ENCODE measurements at regions not wholly inside any gene's neighbourhood (a gene's known extent, or its start where the extent isn't known, plus 50 kb on each side); places are given as distances from the start of the nearest gene placed in this dataset.

GRCh38 chr5:152297866-152298265 is 107.2 kb downstream of the NMUR2 start:
- DNase-seq (no peak), ATAC-seq (replicated peaks in 1 of 2) (no peak)
- no peaks in the 10 kb centered on the region for H3K4me1 Mint-ChIP-seq (ENCODE audit: low read depth)
- H3K27ac Mint-ChIP-seq = no peak overlapping the region
- H3K4me3 Mint-ChIP-seq = no peak overlapping the region
- no peaks in the 10 kb centered on the region for H3K36me3 Mint-ChIP-seq (ENCODE audit: insufficient read depth in 2 of 2)
- no peaks in the 10 kb centered on the region for H3K9me3 Mint-ChIP-seq
- H3K27me3 Mint-ChIP-seq (ENCODE audit: low read depth) = no peaks in the 10 kb centered on the region

DNA sequence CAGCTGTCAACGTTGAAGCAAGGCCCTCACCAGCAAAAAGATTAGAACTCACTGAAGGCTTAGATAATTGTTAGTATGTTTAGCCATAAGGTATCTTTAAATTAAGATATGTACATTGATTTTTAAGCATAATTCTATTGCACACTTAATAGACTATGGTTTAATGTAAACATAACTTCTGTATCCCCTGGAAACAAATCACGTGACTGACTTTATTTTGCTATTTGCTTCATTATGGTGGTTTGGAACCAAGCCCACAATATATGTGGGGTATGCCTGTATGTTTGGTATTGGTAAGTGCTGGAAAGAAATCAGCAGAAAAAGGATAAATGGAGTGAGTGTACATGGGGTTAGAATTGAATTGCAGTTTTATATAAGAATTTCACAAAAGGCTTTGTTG is 111.9 kb downstream of the NMUR2 start:
- DNase-seq (no peak), ATAC-seq (replicated peaks in 1 of 2) (no peak)
- Mint-ChIP-seq H3K36me3 (ENCODE audit: insufficient read depth in 2 of 2) (no peaks in the 10 kb centered on the region), H3K4me3 (no peak overlapping the region), H3K9me3 (peaks cover 0 to 2% of the 10 kb centered on the region in 2 donors), H3K4me1 (ENCODE audit: low read depth) (no peaks in the 10 kb centered on the region), H3K27me3 (ENCODE audit: low read depth) (no peaks in the 10 kb centered on the region), H3K27ac (no peak overlapping the region)

- Mint-ChIP-seq H3K9me3 (peaks cover 0 to 3% of the 10 kb centered on the region in 2 donors), H3K4me1 (ENCODE audit: low read depth) (no peaks in the 10 kb centered on the region), H3K27ac (no peak overlapping the region), H3K27me3 (ENCODE audit: low read depth) (no peaks in the 10 kb centered on the region), H3K36me3 (ENCODE audit: insufficient read depth in 2 of 2) (no peaks in the 10 kb centered on the region), H3K4me3 (no peak overlapping the region)
- ATAC-seq (replicated peaks in 1 of 2) = no peak
- no peak for DNase-seq
These were observed 114.9 kb downstream of the NMUR2 start for GRCh38 chr5:152290181-152290580.

DNA sequence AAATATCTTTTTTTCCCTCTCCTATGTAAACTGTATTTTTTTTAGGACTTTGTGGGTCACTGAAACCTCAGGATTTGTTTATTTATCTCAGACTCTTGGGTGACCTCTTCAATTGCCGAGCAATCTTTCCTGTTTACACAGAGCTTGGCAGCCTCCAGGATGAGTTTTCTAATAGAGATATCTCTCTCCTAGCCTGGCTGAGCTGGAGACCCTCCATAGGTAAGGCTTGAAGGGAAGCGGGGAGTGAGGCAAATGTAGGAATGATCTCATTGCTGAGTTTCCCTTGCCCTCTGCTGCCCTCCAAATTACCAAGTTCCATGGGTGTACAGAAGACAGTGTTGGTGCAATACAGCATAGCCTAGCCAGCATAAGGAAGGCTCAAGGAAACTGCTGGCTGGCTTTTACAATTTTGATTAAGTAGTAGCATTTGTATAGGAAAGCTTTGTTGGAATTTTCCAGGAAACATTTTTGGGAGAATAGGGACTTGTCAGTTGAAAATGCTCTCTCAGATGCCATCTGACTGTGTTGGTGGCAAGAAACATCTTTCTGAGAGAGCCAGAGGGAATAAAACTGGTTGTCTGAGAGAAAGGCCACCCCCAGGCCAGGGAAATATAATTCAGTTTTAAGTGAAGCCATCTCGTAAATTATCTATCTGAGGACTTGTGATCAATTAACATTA is 116.0 kb downstream of the NMUR2 start:
- ATAC-seq (replicated peaks in 1 of 2) (no peak), DNase-seq (no peak)
- no peak overlapping the region for H3K27ac Mint-ChIP-seq
- peaks cover 2 to 5% of the 10 kb centered on the region in 2 donors for H3K9me3 Mint-ChIP-seq
- no peaks in the 10 kb centered on the region for H3K4me1 Mint-ChIP-seq (ENCODE audit: low read depth)
- H3K36me3 Mint-ChIP-seq (ENCODE audit: insufficient read depth in 2 of 2) = no peaks in the 10 kb centered on the region
- no peaks in the 10 kb centered on the region for H3K27me3 Mint-ChIP-seq (ENCODE audit: low read depth)
- H3K4me3 Mint-ChIP-seq = no peak overlapping the region

DNA sequence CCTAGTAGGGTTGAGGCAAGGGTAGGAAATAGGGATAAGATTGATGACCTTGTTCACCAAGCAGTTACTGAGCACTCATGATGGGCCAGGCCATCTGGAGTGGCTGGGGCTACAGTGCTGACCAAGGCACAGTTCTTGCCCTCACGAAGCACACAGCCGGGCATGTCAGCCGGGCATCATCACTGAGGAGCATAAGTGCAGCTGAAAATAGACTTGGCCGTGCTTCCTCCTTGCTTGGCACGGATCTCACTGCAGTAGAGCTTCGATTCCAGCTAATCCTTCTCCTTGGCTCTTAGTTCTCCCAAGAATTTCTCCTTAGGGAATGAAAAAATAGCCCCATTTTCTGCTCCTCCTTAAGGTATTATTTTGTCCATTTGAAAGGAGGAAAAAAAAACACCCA is 116.6 kb downstream of the NMUR2 start:
- H3K4me3 Mint-ChIP-seq = no peak overlapping the region
- no peaks in the 10 kb centered on the region for H3K27me3 Mint-ChIP-seq (ENCODE audit: low read depth)
- ATAC-seq (replicated peaks in 1 of 2) = no peak

DNA sequence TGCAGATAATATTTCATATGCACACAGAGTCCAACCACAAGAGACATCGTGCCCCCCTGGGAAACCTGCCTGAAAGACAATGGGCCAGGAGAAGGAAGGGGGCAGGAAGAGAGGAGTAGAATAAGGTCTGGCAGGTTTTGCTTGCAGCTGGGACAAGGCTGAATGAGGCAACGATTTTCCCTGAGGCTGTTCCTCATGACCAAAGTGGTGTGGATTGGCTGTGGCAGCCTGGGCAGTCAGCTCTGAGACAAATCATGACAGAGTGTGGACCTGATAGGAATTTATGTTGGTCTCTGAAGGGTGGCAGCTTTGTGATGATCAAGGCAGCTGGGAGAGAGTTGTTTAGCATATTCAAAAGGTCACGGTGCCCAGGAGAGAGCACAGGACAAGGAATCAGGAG is 119.3 kb downstream of the NMUR2 start:
- peaks cover 2 to 3% of the 10 kb centered on the region in 2 donors for H3K9me3 Mint-ChIP-seq
- H3K4me3 Mint-ChIP-seq = no peak overlapping the region
- no peak overlapping the region for H3K27ac Mint-ChIP-seq
- ATAC-seq (replicated peaks in 1 of 2) (no peak), DNase-seq (no peak)
- H3K27me3 Mint-ChIP-seq (ENCODE audit: low read depth) = no peaks in the 10 kb centered on the region
- H3K36me3 Mint-ChIP-seq (ENCODE audit: insufficient read depth in 2 of 2) = no peaks in the 10 kb centered on the region
- H3K4me1 Mint-ChIP-seq (ENCODE audit: low read depth) = no peaks in the 10 kb centered on the region

More for the DNA sequence above, 116.6 kb downstream of the NMUR2 start:
- Mint-ChIP-seq H3K27ac (no peak overlapping the region), H3K4me1 (ENCODE audit: low read depth) (no peaks in the 10 kb centered on the region), H3K36me3 (ENCODE audit: insufficient read depth in 2 of 2) (no peaks in the 10 kb centered on the region), H3K9me3 (peaks cover 2 to 5% of the 10 kb centered on the region in 2 donors)
- no peak for DNase-seq

DNA sequence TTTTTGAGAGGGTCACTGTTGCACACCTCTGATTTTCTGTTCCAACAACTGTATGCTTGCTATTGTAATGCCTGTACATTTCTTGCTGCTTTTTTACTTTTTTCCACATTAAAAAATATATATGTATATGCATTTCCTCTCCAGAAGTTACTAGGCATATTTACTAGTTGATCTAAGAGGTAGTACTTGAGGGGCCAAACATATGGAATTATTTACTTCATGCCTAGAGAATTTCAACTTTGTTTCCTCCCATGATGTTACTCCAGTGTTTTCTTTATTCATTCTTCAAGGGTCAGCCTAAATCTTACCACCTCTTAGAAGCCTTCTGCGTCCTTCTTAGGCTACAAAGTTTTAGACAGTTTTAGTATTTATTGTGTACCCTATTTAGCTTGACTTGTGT is 122.7 kb downstream of the NMUR2 start:
- ATAC-seq (replicated peaks in 1 of 2) (no peak), DNase-seq (no peak)
- Mint-ChIP-seq H3K9me3 (peaks cover 2 to 4% of the 10 kb centered on the region in 2 donors), H3K4me1 (ENCODE audit: low read depth) (no peaks in the 10 kb centered on the region), H3K36me3 (ENCODE audit: insufficient read depth in 2 of 2) (no peaks in the 10 kb centered on the region), H3K27me3 (ENCODE audit: low read depth) (no peaks in the 10 kb centered on the region), H3K4me3 (no peak overlapping the region), H3K27ac (no peak overlapping the region)

- Mint-ChIP-seq H3K27ac (no peak overlapping the region), H3K36me3 (ENCODE audit: insufficient read depth in 2 of 2) (no peaks in the 10 kb centered on the region), H3K9me3 (peaks cover 0 to 1% of the 10 kb centered on the region in 2 donors), H3K4me1 (ENCODE audit: low read depth) (no peaks in the 10 kb centered on the region), H3K4me3 (no peak overlapping the region), H3K27me3 (ENCODE audit: low read depth) (no peaks in the 10 kb centered on the region)
- DNase-seq = no peak
- no peak for ATAC-seq (replicated peaks in 1 of 2)
These were observed 127.1 kb downstream of the NMUR2 start for GRCh38 chr5:152277936-152278335.

GRCh38 chr5:152274224-152274623 is 130.9 kb downstream of the NMUR2 start:
- H3K4me3 Mint-ChIP-seq = no peak overlapping the region
- no peaks in the 10 kb centered on the region for H3K27me3 Mint-ChIP-seq (ENCODE audit: low read depth)
- H3K4me1 Mint-ChIP-seq (ENCODE audit: low read depth) = no peaks in the 10 kb centered on the region
- no peak overlapping the region for H3K27ac Mint-ChIP-seq
- no peak for DNase-seq
- no peaks in the 10 kb centered on the region for H3K36me3 Mint-ChIP-seq (ENCODE audit: insufficient read depth in 2 of 2)
- peaks cover 0 to 5% of the 10 kb centered on the region in 2 donors for H3K9me3 Mint-ChIP-seq
- no peak for ATAC-seq (replicated peaks in 1 of 2)

GRCh38 chr5:152271420-152271819 is 133.7 kb downstream of the NMUR2 start:
- no peak overlapping the region for H3K27ac Mint-ChIP-seq
- no peaks in the 10 kb centered on the region for H3K36me3 Mint-ChIP-seq (ENCODE audit: insufficient read depth in 2 of 2)
- ATAC-seq (replicated peaks in 1 of 2) = no peak
- no peak overlapping the region for H3K4me3 Mint-ChIP-seq
- DNase-seq = no peak
- H3K27me3 Mint-ChIP-seq (ENCODE audit: low read depth) = no peaks in the 10 kb centered on the region
- no peaks in the 10 kb centered on the region for H3K4me1 Mint-ChIP-seq (ENCODE audit: low read depth)
- H3K9me3 Mint-ChIP-seq = peaks cover 0 to 4% of the 10 kb centered on the region in 2 donors

DNA sequence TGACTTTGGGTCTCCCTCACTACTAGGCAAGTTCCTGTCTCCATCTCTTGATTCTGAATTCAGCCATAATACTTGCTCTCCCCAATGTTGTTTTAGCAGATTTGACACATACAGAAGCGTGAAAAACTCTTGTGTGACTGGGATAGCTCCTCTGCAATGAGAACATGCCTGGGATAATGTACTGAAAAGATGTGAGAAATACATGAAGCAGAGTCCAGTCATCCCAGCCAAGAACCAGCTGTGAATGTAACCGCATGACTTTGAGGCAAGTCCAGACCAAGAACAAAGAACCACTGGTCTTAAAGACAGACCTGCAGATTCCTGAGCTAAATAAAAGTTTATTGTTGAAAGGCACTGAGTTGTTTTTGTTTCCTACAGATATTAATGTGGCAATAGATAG is 135.0 kb downstream of the NMUR2 start:
- DNase-seq (no peak), ATAC-seq (replicated peaks in 1 of 2) (no peak)
- H3K36me3 Mint-ChIP-seq (ENCODE audit: insufficient read depth in 2 of 2) = no peaks in the 10 kb centered on the region
- H3K4me3 Mint-ChIP-seq = no peak overlapping the region
- peaks cover 0 to 4% of the 10 kb centered on the region in 2 donors for H3K9me3 Mint-ChIP-seq
- no peaks in the 10 kb centered on the region for H3K4me1 Mint-ChIP-seq (ENCODE audit: low read depth)
- no peak overlapping the region for H3K27ac Mint-ChIP-seq
- H3K27me3 Mint-ChIP-seq (ENCODE audit: low read depth) = no peaks in the 10 kb centered on the region

- Mint-ChIP-seq H3K36me3 (ENCODE audit: insufficient read depth in 2 of 2) (no peaks in the 10 kb centered on the region), H3K9me3 (peaks cover 0 to 4% of the 10 kb centered on the region in 2 donors)
These were observed 135.5 kb downstream of the NMUR2 start for GRCh38 chr5:152269533-152269932.

DNA sequence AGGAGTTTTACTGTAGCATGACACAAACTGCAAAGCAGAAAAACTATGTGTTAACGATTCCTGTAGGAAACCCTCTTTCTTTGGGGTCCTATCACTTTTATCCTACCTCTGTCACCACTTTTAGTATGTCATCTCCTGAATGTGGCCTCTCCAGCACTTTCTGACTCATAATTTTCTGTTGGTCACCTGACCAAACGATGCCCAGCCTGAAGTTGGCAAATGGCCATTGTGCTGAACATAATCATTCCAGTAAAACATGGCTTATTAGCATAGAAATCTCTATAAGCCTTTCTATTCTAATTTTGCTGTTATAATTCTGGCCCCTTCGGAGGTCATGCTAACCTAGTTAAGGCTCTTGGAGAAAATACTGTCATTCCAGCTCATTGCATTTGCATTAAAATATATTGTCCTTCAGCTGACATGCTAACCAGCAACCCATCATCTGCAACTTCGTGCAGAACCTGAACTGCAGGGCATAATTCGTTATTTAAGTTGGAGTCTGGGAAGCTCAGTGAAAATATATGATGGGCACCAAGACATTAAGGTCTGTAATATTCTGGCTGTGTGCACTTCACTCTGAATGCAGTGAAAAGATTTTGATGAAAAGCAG is 140.3 kb downstream of the NMUR2 start:
- ATAC-seq (replicated peaks in 1 of 2) (no peak), DNase-seq (no peak)
- no peak overlapping the region for H3K4me3 Mint-ChIP-seq
- H3K9me3 Mint-ChIP-seq = no peaks in the 10 kb centered on the region
- H3K27me3 Mint-ChIP-seq (ENCODE audit: low read depth) = no peaks in the 10 kb centered on the region
- H3K27ac Mint-ChIP-seq = no peak overlapping the region
- no peaks in the 10 kb centered on the region for H3K4me1 Mint-ChIP-seq (ENCODE audit: low read depth)
- H3K36me3 Mint-ChIP-seq (ENCODE audit: insufficient read depth in 2 of 2) = no peaks in the 10 kb centered on the region

More at GRCh38 chr5:152269533-152269932, 135.5 kb downstream of the NMUR2 start:
- no peak overlapping the region for H3K27ac Mint-ChIP-seq
- no peaks in the 10 kb centered on the region for H3K27me3 Mint-ChIP-seq (ENCODE audit: low read depth)
- DNase-seq (no peak), ATAC-seq (replicated peaks in 1 of 2) (no peak)
- no peak overlapping the region for H3K4me3 Mint-ChIP-seq
- H3K4me1 Mint-ChIP-seq (ENCODE audit: low read depth) = no peaks in the 10 kb centered on the region

DNA sequence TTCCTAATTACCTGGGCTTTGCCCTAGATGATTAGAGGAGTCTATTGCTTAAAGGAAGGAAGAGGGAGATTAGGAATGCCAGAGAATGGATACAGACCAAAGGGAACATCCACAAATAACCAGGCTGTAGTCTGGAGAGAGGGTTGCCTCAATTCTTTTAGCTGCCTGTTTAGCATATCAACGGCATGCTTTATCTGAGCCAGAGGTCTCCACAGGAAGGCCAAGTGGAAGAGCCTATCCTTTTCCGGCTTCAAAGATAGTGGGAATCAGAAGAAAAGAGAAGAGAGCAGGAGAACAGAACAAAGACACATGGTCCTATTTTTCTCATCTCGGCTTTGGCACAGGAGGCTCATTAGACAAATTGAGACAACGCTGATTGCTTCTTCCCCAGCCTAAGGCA is 142.4 kb downstream of the NMUR2 start:
- Mint-ChIP-seq H3K4me1 (ENCODE audit: low read depth) (no peaks in the 10 kb centered on the region), H3K4me3 (no peak overlapping the region), H3K27ac (no peak overlapping the region), H3K27me3 (ENCODE audit: low read depth) (no peaks in the 10 kb centered on the region), H3K36me3 (ENCODE audit: insufficient read depth in 2 of 2) (no peaks in the 10 kb centered on the region), H3K9me3 (no peaks in the 10 kb centered on the region)
- no peak for ATAC-seq (replicated peaks in 1 of 2)
- DNase-seq = no peak
